ENCODE measurements at regions not wholly inside any gene's neighbourhood (a gene's known extent, or its start where the extent isn't known, plus 50 kb on each side); places are given as distances from the start of the nearest gene placed in this dataset.

- Histone ChIP-seq H3K4me3 (no peak overlapping the region), H3K9me3 (no peaks in the 10 kb centered on the region), H3K4me1 (no peaks in the 10 kb centered on the region), H3K27ac (no peak overlapping the region), H3K4me2 (no peak overlapping the region)
- ChIA-PET POLR2A (no interaction called here), CTCF (no interaction called here)
- no peak for DNase-seq (ENCODE audit: low read depth in 1 of 2, low spot score in 1 of 2)
- WGBS (ENCODE audit: missing lambda C conversion rate), result 7% methylated on average over 2 of the region's 2 CpGs
- no peak for FAIRE-seq
- TF ChIP-seq CTCF (IDR thresholded peaks at IDR 0.05) (no peak), ZFP36 (IDR thresholded peaks at IDR 0.05; ENCODE audit: borderline replicate concordance, partially characterized antibody) (no peak), RARB (CRISPR knock-in tag; IDR thresholded peaks at IDR 0.05) (no peak), FOSB (CRISPR knock-in tag; IDR thresholded peaks at IDR 0.05) (no peak), RNF2 (IDR thresholded peaks at IDR 0.05; ENCODE audit: borderline replicate concordance, low read depth) (no peak), EHMT2 (IDR thresholded peaks at IDR 0.05; ENCODE audit: low read depth) (no peak), HEYL (CRISPR knock-in tag; IDR thresholded peaks at IDR 0.05) (no peak), ATOH8 (CRISPR knock-in tag; IDR thresholded peaks at IDR 0.05; ENCODE audit: low read depth) (no peak), EHF (CRISPR knock-in tag; IDR thresholded peaks at IDR 0.05) (no peak), CEBPB (IDR thresholded peaks at IDR 0.05) (no peak), HMGXB4 (CRISPR knock-in tag; IDR thresholded peaks at IDR 0.05; ENCODE audit: borderline replicate concordance) (no peak), POLR2A (IDR thresholded peaks at IDR 0.05; ENCODE audit: low read length) (no peak), NR3C1 (IDR thresholded peaks at IDR 0.05) (no peak), EP300 (IDR thresholded peaks at IDR 0.05) (no peak), HOXA7 (CRISPR knock-in tag; IDR thresholded peaks at IDR 0.05) (no peak)
- no peak for ATAC-seq
Measured at GRCh38 chr10:106402458-106402857, 762.0 kb downstream of the SORCS1 start.

GRCh38 chr10:106401967-106402366, 762.5 kb downstream of the SORCS1 start:
- no peak for DNase-seq (ENCODE audit: low read depth in 1 of 2, low spot score in 1 of 2)
- TF ChIP-seq FOXS1 (CRISPR knock-in tag; IDR thresholded peaks at IDR 0.05) (no peak), POLR2AphosphoS2 (conservative IDR thresholded peaks at IDR 0.05; ENCODE audit: low read length) (no peak), HEYL (CRISPR knock-in tag; IDR thresholded peaks at IDR 0.05) (no peak), RAD21 (conservative IDR thresholded peaks at IDR 0.05 in 1 of 2, IDR thresholded peaks at IDR 0.05 in 1 of 2) (no peak), ZC3H11A (IDR thresholded peaks at IDR 0.05) (no peak), ZNF302 (CRISPR knock-in tag; IDR thresholded peaks at IDR 0.05) (no peak), RARB (CRISPR knock-in tag; IDR thresholded peaks at IDR 0.05) (no peak), CBX8 (IDR thresholded peaks at IDR 0.05) (no peak), REST (IDR thresholded peaks at IDR 0.05) (no peak), BCL3 (IDR thresholded peaks at IDR 0.05) (no peak), GATA3 (IDR thresholded peaks at IDR 0.05; ENCODE audit: borderline replicate concordance) (no peak), MAZ (IDR thresholded peaks at IDR 0.05; ENCODE audit: borderline replicate concordance, low read depth, low read length) (no peak), TP53 (CRISPR knock-in tag; IDR thresholded peaks at IDR 0.05) (no peak), RNF2 (IDR thresholded peaks at IDR 0.05; ENCODE audit: borderline replicate concordance, low read depth) (no peak), USF2 (IDR thresholded peaks at IDR 0.05) (no peak), MAFK (IDR thresholded peaks at IDR 0.05; ENCODE audit: partially characterized antibody) (no peak), HOXB5 (CRISPR knock-in tag; IDR thresholded peaks at IDR 0.05) (no peak)
- CTCF ChIA-PET, result no interaction called here
- Histone ChIP-seq H3K4me1 (no peaks in the 10 kb centered on the region), H3K4me2 (no peak overlapping the region), H3K27ac (no peak overlapping the region), H3K9me3 (no peaks in the 10 kb centered on the region), H3K4me3 (no peak overlapping the region)
- POLR2A ChIA-PET, result no interaction called here
- no peak for FAIRE-seq
- no peak for ATAC-seq
